K562 (cell line): ENCODE measurements at regions not wholly inside any gene's neighbourhood (a gene's known extent, or its start where the extent isn't known, plus 50 kb on each side); places are given as distances from the start of the nearest gene placed in this dataset.

Source experiments
- ATAC-seq: fragments of 200-7000 bp; cut with Tn5 transposase; 3 replicates; pipeline ENCODE4 v1.9.1; 2020; ENCODE audit warnings: moderate library complexity
- BruUV-seq: library from RNA; stranded (reverse); fragments of 400-500 nt; replicated peaks from 2 replicates; lab custom pipeline; 2021; lab: Mats Ljungman, UMichigan
- CTCF ChIA-PET: fragments of 300-600 bp; formaldehyde crosslinking; extraction: SDS; loops from one replicate; lab custom pipeline; 2021; ENCODE audit warnings: low intra/inter-chr PET ratio; lab: Yijun Ruan, JAX
- POLR2A ChIA-PET: fragments of 300-600, 350-650 bp; sonication (Branson Sonifier 250); formaldehyde crosslinking; extraction: SDS; loops from one replicate; lab custom pipeline; 2021; ENCODE audit warnings: antibody characterized with exemption, inconsistent platforms; lab: Yijun Ruan, JAX
- DNase-seq, 4 experiments: peaks; one replicate each; pipeline versions ENCODE4 v3.0.0 to v3.0.0-alpha.2; 2011 to 2018; ENCODE audit warnings: low spot score in 3 of 4, mixed read lengths in 3 of 4; ENCODE audit errors: extremely low read depth in 1 of 4
- FAIRE-seq: peaks from 2 replicates; lab custom pipeline; 2011; peaks lifted over from hg19 to GRCh38; lab: Jason Lieb, UNC
- H2AFZ ChIP-seq: 2 replicates; pipeline ENCODE4 v1.6.0; 2011; ENCODE audit warnings: low read depth, low read length, control low read depth, inconsistent platforms
- H3K27ac ChIP-seq: fragments of 200-600 bp; 3 replicates; pipeline ENCODE4 v1.8.0; 2011; ENCODE audit warnings: low read depth, mild to moderate bottlenecking, control low read depth, inconsistent platforms, low read length, moderate library complexity, mixed read lengths; ENCODE audit errors: extremely low read depth
- H3K27me3 ChIP-seq, 2 experiments: fragments of 300-600 bp in 1 of 2; 2 replicates in 1 of 2; 3 replicates in 1 of 2; pipeline versions ENCODE4 v1.6.0 to v1.8.0; 2011; ENCODE audit warnings: inconsistent platforms in 2 of 2, low read length in 2 of 2, mild to moderate bottlenecking in 1 of 2, mixed read lengths in 1 of 2, moderate library complexity in 1 of 2; ENCODE audit not compliant: control insufficient read depth in 2 of 2, insufficient read depth in 2 of 2
- H3K36me3 ChIP-seq: fragments of 300-600 bp; 3 replicates; pipeline ENCODE4 v1.8.0; 2011; ENCODE audit warnings: mild to moderate bottlenecking, low read length, inconsistent platforms; ENCODE audit not compliant: control insufficient read depth, insufficient read depth
- H3K4me1 ChIP-seq, 2 experiments: fragments of 200-600 bp in 1 of 2; replicated peaks in 1 of 2; 2 replicates in 1 of 2; 3 replicates in 1 of 2; pipeline versions ENCODE4 v1.5.1 to v1.8.0; 2011; ENCODE audit warnings: inconsistent platforms in 2 of 2, low read length in 2 of 2, mild to moderate bottlenecking in 1 of 2, mixed read lengths in 1 of 2, moderate library complexity in 1 of 2; ENCODE audit not compliant: control insufficient read depth in 2 of 2, insufficient read depth in 2 of 2
- H3K4me2 ChIP-seq: 2 replicates; pipeline ENCODE4 v1.6.1; 2011; ENCODE audit warnings: low read length, control low read depth, inconsistent platforms, mixed read lengths; ENCODE audit not compliant: insufficient read depth
- H3K4me3 ChIP-seq: fragments of 200-600 bp; sonication (generic), shearing (Covaris generic); 2 replicates; pipeline ENCODE4 v1.5.1; 2016; ENCODE audit warnings: control low read depth, inconsistent platforms
- H3K79me2 ChIP-seq: fragments of 200-600 bp; 3 replicates; pipeline ENCODE4 v1.8.0; 2011; ENCODE audit warnings: low read length, inconsistent platforms; ENCODE audit not compliant: control insufficient read depth, insufficient read depth
- H3K9ac ChIP-seq, 2 experiments: 2 replicates each; pipeline versions ENCODE4 v1.6.0 to v1.6.1; 2011; ENCODE audit warnings: low read depth in 2 of 2, low read length in 2 of 2, control low read depth in 1 of 2, inconsistent platforms in 1 of 2, mild to moderate bottlenecking in 1 of 2, mixed read lengths in 1 of 2; ENCODE audit not compliant: insufficient read depth in 1 of 2
- H3K9me1 ChIP-seq: one replicate; pipeline ENCODE4 v1.6.0; 2011; ENCODE audit warnings: inconsistent platforms, mild to moderate bottlenecking, low read length, moderate library complexity; ENCODE audit not compliant: control insufficient read depth, insufficient read depth
- H3K9me3 ChIP-seq: replicated peaks from 2 replicates; pipeline ENCODE4 v1.5.1; 2011; ENCODE audit warnings: low read depth, low read length, inconsistent platforms; ENCODE audit not compliant: control insufficient read depth, insufficient read depth
- H4K20me1 ChIP-seq: replicated peaks from 2 replicates; pipeline ENCODE4 v1.6.1; 2011; ENCODE audit warnings: low read length, inconsistent platforms, mixed read lengths; ENCODE audit not compliant: control insufficient read depth, insufficient read depth
- ARID1B ChIP-seq: fragments of 450-650 bp; IDR thresholded peaks from 2 replicates; pipeline ENCODE4 v1.6.1; 2016; ENCODE audit warnings: antibody characterized with exemption, mild to moderate bottlenecking, inconsistent platforms
- ATF1 ChIP-seq, 2 experiments: fragments of 450-650 bp in 1 of 2; IDR thresholded peaks; 2 replicates each; pipeline ENCODE4 v1.6.1; 2016; ENCODE audit warnings: missing compliant biosample characterization in 1 of 2, missing genetic modification characterization in 1 of 2
- CBFA2T2 ChIP-seq: fragments of 450-650 bp; conservative IDR thresholded peaks from 2 replicates; pipeline ENCODE4 v1.6.1; 2017; ENCODE audit warnings: mild to moderate bottlenecking
- CCAR2 ChIP-seq: fragments of 200-400 bp; formaldehyde crosslinking; IDR thresholded peaks from 2 replicates; pipeline ENCODE4 v1.6.1; 2017; ENCODE audit warnings: mild to moderate bottlenecking, low read depth, low read length
- HMG20B ChIP-seq: fragments of 250-450 bp; sonication (Bioruptor Pico); IDR thresholded peaks from 2 replicates; pipeline ENCODE4 v1.5.0; 2021; ENCODE audit warnings: mild to moderate bottlenecking
- HSF4 ChIP-seq: fragments of 250-450 bp; sonication (Bioruptor Pico); IDR thresholded peaks from 2 replicates; pipeline ENCODE4 v2.1.2; 2022; ENCODE audit warnings: mild to moderate bottlenecking, moderate library complexity, borderline replicate concordance
- JUND ChIP-seq, 2 experiments: IDR thresholded peaks; 2 replicates in 1 of 2; 3 replicates in 1 of 2; pipeline ENCODE4 v1.6.1; 2011; ENCODE audit warnings: borderline replicate concordance in 2 of 2, low read depth in 2 of 2, low read length in 2 of 2, improper control_type of control experiment in 1 of 2, missing biosample characterization in 1 of 2, missing genetic modification characterization in 1 of 2, missing genetic modification reagents in 1 of 2
- MYNN ChIP-seq, 2 experiments: sonication (generic); formaldehyde crosslinking in 1 of 2; IDR thresholded peaks; 2 replicates each; pipeline versions ENCODE4 v1.5.0 to v1.6.1; 2016 to 2020; ENCODE audit warnings: antibody characterized with exemption in 1 of 2, missing genetic modification reagents in 1 of 2
- PTBP1 ChIP-seq: fragments of 200-400 bp; formaldehyde crosslinking; IDR thresholded peaks from 2 replicates; pipeline ENCODE4 v1.6.1; 2017; ENCODE audit warnings: low read depth, low read length
- SAFB2 ChIP-seq: fragments of 200-400 bp; formaldehyde crosslinking; IDR thresholded peaks from 2 replicates; pipeline ENCODE4 v1.6.1; 2018; ENCODE audit warnings: borderline replicate concordance, low read length, low read depth, moderate library complexity; ENCODE audit not compliant: severe bottlenecking
- SIN3B ChIP-seq: fragments of 450-650 bp; IDR thresholded peaks from 2 replicates; pipeline ENCODE4 v1.6.1; 2017; ENCODE audit warnings: low read depth, mild to moderate bottlenecking, moderate library complexity
- ZNF143 ChIP-seq: sonication (generic); formaldehyde crosslinking; IDR thresholded peaks from 2 replicates; pipeline ENCODE4 v1.9.0; 2022; ENCODE audit warnings: mild to moderate bottlenecking, missing genetic modification reagents
- ZNF311 ChIP-seq: fragments of 250-450 bp; sonication (Bioruptor Pico); IDR thresholded peaks from 2 replicates; pipeline ENCODE4 v1.4.0; 2020; ENCODE audit warnings: mild to moderate bottlenecking, moderate library complexity
- WGBS: fragments of 100-300 bp; shearing (Covaris generic); methylation state at CpG from one replicate; pipeline ENCODE4 v1.1.6; 2016; ENCODE audit warnings: low coverage, mixed read lengths; ENCODE audit not compliant: insufficient coverage; ENCODE audit errors: missing lambda C conversion rate; 5-methylcytosine and 5-hydroxymethylcytosine counted together
- in situ Hi-C: fragments of 300-500 bp; cut with MboI; formaldehyde crosslinking; loops from 4 replicates; pipeline ENCODE4 v1.15.0; 2018; ENCODE audit warnings: inconsistent platforms, mixed read lengths
- intact Hi-C: fragments of 100-400 bp; cut with micrococcal nuclease; formaldehyde crosslinking; loops from 2 replicates; pipeline ENCODE4 v1.14.2; 2022
- TF ChIP-seq, protein P1 (sequence below): IDR thresholded peaks from 2 replicates; pipeline ENCODE4 v1.6.1; 2016; ENCODE audit warnings: missing genetic modification characterization, missing compliant biosample characterization
- TF ChIP-seq, protein P2 (sequence below): fragments of 250-450 bp; sonication (Bioruptor Pico); IDR thresholded peaks from 2 replicates; pipeline ENCODE4 v1.4.0; 2020

DNA sequence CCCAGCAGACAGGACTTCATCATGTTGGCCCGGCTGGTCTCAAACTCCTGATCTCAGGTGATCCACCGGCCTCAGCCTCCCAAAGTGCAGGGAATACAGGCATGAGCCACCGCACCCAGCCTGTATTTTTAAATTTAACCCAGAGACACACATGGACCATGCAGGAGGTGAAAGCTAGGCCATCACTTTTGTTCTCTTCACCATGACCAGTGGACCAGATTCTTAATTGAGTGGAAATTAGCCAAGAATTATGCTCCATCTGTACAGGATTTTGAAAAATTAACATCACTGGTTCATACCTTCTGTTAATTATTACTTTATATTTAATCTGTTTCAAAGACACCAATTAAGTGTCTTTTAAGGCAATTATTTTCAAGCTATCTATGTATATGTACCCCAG lies 493.6 kb upstream of the NOX3 start:
- no peaks in the 10 kb centered on the region for H4K20me1 ChIP-seq
- H3K27me3 ChIP-seq, result no peaks in the 10 kb centered on the region
- DNase-seq (no peak), ATAC-seq (no peak), FAIRE-seq (no peak)
- POLR2A ChIA-PET, result no interaction called here
- no peak overlapping the region for H3K4me2 ChIP-seq
- H2AFZ ChIP-seq, result no peak overlapping the region
- H3K4me3 ChIP-seq, result no peak overlapping the region
- H3K79me2 ChIP-seq, result no peaks in the 10 kb centered on the region
- WGBS, result 0% methylated on average over 3 of the region's 3 CpGs
- no peaks in the 10 kb centered on the region for H3K36me3 ChIP-seq
- in situ Hi-C loops (no loop called here), intact Hi-C loops (no loop called here)
- CTCF ChIA-PET, result no interaction called here
- TF ChIP-seq SAFB2, result no peak
- no TSS peak for BruUV-seq
- H3K4me1 ChIP-seq, result no peaks in the 10 kb centered on the region
- H3K9me3 ChIP-seq, result no peaks in the 10 kb centered on the region
- no peak overlapping the region for H3K27ac ChIP-seq
- no peaks in the 10 kb centered on the region for H3K9me1 ChIP-seq
- no peak overlapping the region for H3K9ac ChIP-seq

DNA sequence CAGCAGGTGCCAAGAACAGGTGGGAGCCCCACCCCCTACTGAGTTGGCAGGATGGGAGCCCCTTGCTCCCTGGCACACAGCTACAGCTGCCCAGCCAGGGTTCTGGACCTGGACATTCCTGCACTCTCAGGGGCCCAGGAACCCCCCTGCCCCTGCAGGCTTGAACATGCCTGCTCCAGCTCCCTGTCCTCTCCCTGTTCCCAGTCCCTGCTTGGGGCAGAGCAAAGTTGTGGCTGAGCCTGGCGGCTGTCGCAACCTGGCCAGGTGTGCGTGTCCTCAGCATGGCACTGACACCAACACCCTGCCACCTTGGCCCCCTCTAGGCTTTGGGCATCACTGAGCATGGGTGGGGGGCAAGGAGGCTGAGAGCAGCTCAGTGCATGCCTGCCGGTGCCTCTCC lies 491.2 kb upstream of the NOX3 start:
- intact Hi-C loops, result no loop called here
- Histone ChIP-seq H3K4me2 (no peak overlapping the region), H3K27ac (no peak overlapping the region), H3K79me2 (no peaks in the 10 kb centered on the region), H3K9ac (no peak overlapping the region), H3K27me3 (no peaks in the 10 kb centered on the region), H3K9me3 (no peaks in the 10 kb centered on the region), H4K20me1 (no peaks in the 10 kb centered on the region), H3K4me1 (no peaks in the 10 kb centered on the region), H2AFZ (no peak overlapping the region), H3K9me1 (no peaks in the 10 kb centered on the region), H3K36me3 (no peaks in the 10 kb centered on the region), H3K4me3 (no peak overlapping the region)
- WGBS, result 0% methylated on average over 4 of the region's 4 CpGs
- ChIA-PET POLR2A (no interaction called here), CTCF (no interaction called here)
- in situ Hi-C loops, result no loop called here
- ATAC-seq (no peak), FAIRE-seq (no peak), DNase-seq (no peak)
- no TSS peak for BruUV-seq
- TF ChIP-seq HMG20B (no peak), ARID1B (no peak), ZNF311 (CRISPR knock-in tag) (no peak), ATF1 (CRISPR knock-in tag; IDR thresholded peaks at IDR 0.05) (no peak), ATF1 (tag; IDR thresholded peaks at IDR 0.05) (no peak), CCAR2 (no peak), MYNN (IDR thresholded peaks at IDR 0.05) (no peak), MYNN (CRISPR knock-in tag; IDR thresholded peaks at IDR 0.05) (no peak), CBFA2T2 (no peak), JUND (IDR thresholded peaks at IDR 0.05; ENCODE audit: borderline replicate concordance, low read depth, low read length) (no peak), JUND (tag; IDR thresholded peaks at IDR 0.05; ENCODE audit: borderline replicate concordance, low read depth, low read length) (no peak), ZNF143 (CRISPR knock-in tag) (no peak), HSF4 (CRISPR knock-in tag) (no peak), PTBP1 (no peak), SIN3B (no peak)
- TF ChIP-seq, protein P1, sequence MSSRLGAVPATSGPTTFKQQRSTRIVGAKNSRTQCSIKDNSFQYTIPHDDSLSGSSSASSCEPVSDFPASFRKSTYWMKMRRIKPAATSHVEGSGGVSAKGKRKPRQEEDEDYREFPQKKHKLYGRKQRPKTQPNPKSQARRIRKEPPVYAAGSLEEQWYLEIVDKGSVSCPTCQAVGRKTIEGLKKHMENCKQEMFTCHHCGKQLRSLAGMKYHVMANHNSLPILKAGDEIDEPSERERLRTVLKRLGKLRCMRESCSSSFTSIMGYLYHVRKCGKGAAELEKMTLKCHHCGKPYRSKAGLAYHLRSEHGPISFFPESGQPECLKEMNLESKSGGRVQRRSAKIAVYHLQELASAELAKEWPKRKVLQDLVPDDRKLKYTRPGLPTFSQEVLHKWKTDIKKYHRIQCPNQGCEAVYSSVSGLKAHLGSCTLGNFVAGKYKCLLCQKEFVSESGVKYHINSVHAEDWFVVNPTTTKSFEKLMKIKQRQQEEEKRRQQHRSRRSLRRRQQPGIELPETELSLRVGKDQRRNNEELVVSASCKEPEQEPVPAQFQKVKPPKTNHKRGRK (tag), result no peak
- TF ChIP-seq, protein P2, sequence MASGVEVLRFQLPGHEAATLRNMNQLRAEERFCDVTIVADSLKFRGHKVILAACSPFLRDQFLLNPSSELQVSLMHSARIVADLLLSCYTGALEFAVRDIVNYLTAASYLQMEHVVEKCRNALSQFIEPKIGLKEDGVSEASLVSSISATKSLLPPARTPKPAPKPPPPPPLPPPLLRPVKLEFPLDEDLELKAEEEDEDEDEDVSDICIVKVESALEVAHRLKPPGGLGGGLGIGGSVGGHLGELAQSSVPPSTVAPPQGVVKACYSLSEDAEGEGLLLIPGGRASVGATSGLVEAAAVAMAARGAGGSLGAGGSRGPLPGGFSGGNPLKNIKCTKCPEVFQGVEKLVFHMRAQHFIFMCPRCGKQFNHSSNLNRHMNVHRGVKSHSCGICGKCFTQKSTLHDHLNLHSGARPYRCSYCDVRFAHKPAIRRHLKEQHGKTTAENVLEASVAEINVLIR (CRISPR knock-in tag), result no peak
